Neural cell (in vitro differentiated cells): ENCODE measurements at regions not wholly inside any gene's neighbourhood (a gene's known extent, or its start where the extent isn't known, plus 50 kb on each side); places are given as distances from the start of the nearest gene placed in this dataset.

ENCODE experiments used
- H2AFZ ChIP-seq: fragments of 200-600, 300-800 bp; sonication (generic), shearing (Covaris generic); 2 replicates; pipeline ENCODE4 v1.6.0; 2014; ENCODE audit warnings: low read depth, mild to moderate bottlenecking, antibody characterized with exemption, low read length, moderate library complexity
- H3F3A ChIP-seq: fragments of 200-600 bp; shearing (Covaris generic); 2 replicates; pipeline ENCODE4 v1.6.1; 2016; ENCODE audit warnings: mild to moderate bottlenecking, moderate library complexity, mixed read lengths, antibody characterized with exemption, low read length; ENCODE audit not compliant: insufficient read depth, poor library complexity, severe bottlenecking
- H3K27ac ChIP-seq: fragments of 200-600, 300-800 bp; sonication (generic), shearing (Covaris generic); 2 replicates; pipeline ENCODE4 v1.5.1; 2014; ENCODE audit warnings: mild to moderate bottlenecking, low read length, moderate library complexity
- H3K27me3 ChIP-seq: fragments of 300-800, 200-600 bp; sonication (generic), shearing (Covaris generic); 2 replicates; pipeline ENCODE4 v1.6.0; 2014; ENCODE audit warnings: mild to moderate bottlenecking, low read depth, low read length, moderate library complexity; ENCODE audit not compliant: insufficient read depth
- H3K36me3 ChIP-seq: fragments of 300-800, 200-600 bp; sonication (generic), shearing (Covaris generic); 2 replicates; pipeline ENCODE4 v1.5.1; 2014; ENCODE audit warnings: mild to moderate bottlenecking, antibody characterized with exemption, low read length, moderate library complexity; ENCODE audit not compliant: insufficient read depth
- H3K4me2 ChIP-seq: fragments of 300-800, 200-600 bp; sonication (generic), shearing (Covaris generic); 2 replicates; pipeline ENCODE4 v1.6.0; 2014; ENCODE audit warnings: mild to moderate bottlenecking, low read length
- H3K4me3 ChIP-seq: fragments of 300-800, 200-600 bp; sonication (generic), shearing (Covaris generic); 2 replicates; pipeline ENCODE4 v1.5.1; 2014; ENCODE audit warnings: mild to moderate bottlenecking, low read length, moderate library complexity
- H3K79me2 ChIP-seq: fragments of 200-600 bp; shearing (Covaris generic); replicated peaks from 2 replicates; pipeline ENCODE4 v1.6.0; 2014; ENCODE audit warnings: mild to moderate bottlenecking, low read length, moderate library complexity; ENCODE audit not compliant: insufficient read depth
- H3K9ac ChIP-seq: fragments of 300-800, 200-600 bp; sonication (generic), shearing (Covaris generic); 2 replicates; pipeline ENCODE4 v1.6.1; 2016; ENCODE audit warnings: mild to moderate bottlenecking, low read length, mixed read lengths
- H3K9me2 ChIP-seq: fragments of 200-600 bp; shearing (Covaris generic); 2 replicates; pipeline ENCODE4 v1.6.1; 2016; ENCODE audit warnings: mild to moderate bottlenecking, low read length, mixed read lengths; ENCODE audit not compliant: insufficient read depth
- H3K9me3 ChIP-seq: fragments of 200-600, 300-800 bp; sonication (generic), shearing (Covaris generic); 2 replicates; pipeline ENCODE4 v1.6.1; 2016; ENCODE audit warnings: mild to moderate bottlenecking, mixed run types, low read length, moderate library complexity, mixed read lengths
- H4K20me1 ChIP-seq: fragments of 200-600 bp; shearing (Covaris generic); 2 replicates; pipeline ENCODE4 v1.6.1; 2016; ENCODE audit warnings: mild to moderate bottlenecking, mixed run types; ENCODE audit not compliant: insufficient read depth
- EP300 ChIP-seq: fragments of 450-650 bp; conservative IDR thresholded peaks from 2 replicates; pipeline ENCODE4 v1.6.1; 2014; ENCODE audit warnings: antibody characterized with exemption, mild to moderate bottlenecking, moderate library complexity; ENCODE audit not compliant: poor library complexity, severe bottlenecking
- EZH2 ChIP-seq: fragments of 200-600, 300-800 bp; shearing (Covaris generic), sonication (generic); IDR thresholded peaks from 2 replicates; pipeline ENCODE4 v1.6.1; 2014; ENCODE audit warnings: antibody characterized with exemption, low read length, borderline replicate concordance, mild to moderate bottlenecking; ENCODE audit not compliant: insufficient read depth, poor library complexity, severe bottlenecking
- MXI1 ChIP-seq: fragments of 450-650 bp; conservative IDR thresholded peaks from 2 replicates; pipeline ENCODE4 v1.6.1; 2014; ENCODE audit warnings: antibody characterized with exemption, mild to moderate bottlenecking; ENCODE audit not compliant: poor library complexity, severe bottlenecking
- POLR2AphosphoS5 ChIP-seq: IDR thresholded peaks from 2 replicates; pipeline ENCODE4 v1.6.1; 2012
- RAD21 ChIP-seq: fragments of 450-650 bp; conservative IDR thresholded peaks from 2 replicates; pipeline ENCODE4 v1.6.1; 2014; ENCODE audit warnings: antibody characterized with exemption, mild to moderate bottlenecking, moderate library complexity
- SMC3 ChIP-seq: fragments of 450-650 bp; conservative IDR thresholded peaks from 2 replicates; pipeline ENCODE4 v1.6.1; 2014; ENCODE audit warnings: antibody characterized with exemption, mild to moderate bottlenecking, moderate library complexity; ENCODE audit not compliant: poor library complexity
- TAF1 ChIP-seq: IDR thresholded peaks from 2 replicates; pipeline ENCODE4 v1.6.1; 2012; ENCODE audit warnings: low read depth
- TF ChIP-seq, protein P1 (sequence below): fragments of 450-650 bp; IDR thresholded peaks from 2 replicates; pipeline ENCODE4 v1.5.1; 2014; ENCODE audit warnings: antibody characterized with exemption, mild to moderate bottlenecking, moderate library complexity; ENCODE audit not compliant: poor library complexity, severe bottlenecking
- TF ChIP-seq, protein P2 (sequence below): IDR thresholded peaks from 2 replicates; pipeline ENCODE4 v1.6.1; 2012; ENCODE audit warnings: borderline replicate concordance

DNA sequence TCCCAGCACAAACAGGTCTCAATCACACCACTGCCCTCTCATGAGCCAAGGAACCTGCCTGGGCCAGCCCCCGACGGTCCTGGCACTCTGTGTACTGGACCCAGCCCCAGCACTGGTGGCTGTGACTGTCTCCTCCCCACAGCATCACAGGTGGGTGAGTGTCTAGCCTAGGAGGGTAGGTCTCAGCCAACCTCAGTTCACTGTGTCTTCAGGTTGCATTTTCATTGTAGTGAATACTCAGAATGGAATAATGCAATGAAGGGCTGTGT lies 163.4 kb upstream of the NSMCE3 start:
- Histone ChIP-seq H3K27ac (no peak overlapping the region), H3K9me2 (no peaks in the 10 kb centered on the region), H3K36me3 (no peaks in the 10 kb centered on the region), H3K27me3 (no peaks in the 10 kb centered on the region), H3K4me3 (no peak overlapping the region), H3K4me2 (no peak overlapping the region), H4K20me1 (no peaks in the 10 kb centered on the region), H2AFZ (no peak overlapping the region), H3K9me3 (no peaks in the 10 kb centered on the region), H3K9ac (no peak overlapping the region), H3K79me2 (no peaks in the 10 kb centered on the region), H3F3A (no peaks in the 10 kb centered on the region)
- TF ChIP-seq RAD21 (no peak), EP300 (no peak), POLR2AphosphoS5 (no peak), TAF1 (no peak), MXI1 (no peak), EZH2 (no peak), SMC3 (no peak)
- TF ChIP-seq, protein P1, sequence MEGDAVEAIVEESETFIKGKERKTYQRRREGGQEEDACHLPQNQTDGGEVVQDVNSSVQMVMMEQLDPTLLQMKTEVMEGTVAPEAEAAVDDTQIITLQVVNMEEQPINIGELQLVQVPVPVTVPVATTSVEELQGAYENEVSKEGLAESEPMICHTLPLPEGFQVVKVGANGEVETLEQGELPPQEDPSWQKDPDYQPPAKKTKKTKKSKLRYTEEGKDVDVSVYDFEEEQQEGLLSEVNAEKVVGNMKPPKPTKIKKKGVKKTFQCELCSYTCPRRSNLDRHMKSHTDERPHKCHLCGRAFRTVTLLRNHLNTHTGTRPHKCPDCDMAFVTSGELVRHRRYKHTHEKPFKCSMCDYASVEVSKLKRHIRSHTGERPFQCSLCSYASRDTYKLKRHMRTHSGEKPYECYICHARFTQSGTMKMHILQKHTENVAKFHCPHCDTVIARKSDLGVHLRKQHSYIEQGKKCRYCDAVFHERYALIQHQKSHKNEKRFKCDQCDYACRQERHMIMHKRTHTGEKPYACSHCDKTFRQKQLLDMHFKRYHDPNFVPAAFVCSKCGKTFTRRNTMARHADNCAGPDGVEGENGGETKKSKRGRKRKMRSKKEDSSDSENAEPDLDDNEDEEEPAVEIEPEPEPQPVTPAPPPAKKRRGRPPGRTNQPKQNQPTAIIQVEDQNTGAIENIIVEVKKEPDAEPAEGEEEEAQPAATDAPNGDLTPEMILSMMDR = no peak
- TF ChIP-seq, protein P2, sequence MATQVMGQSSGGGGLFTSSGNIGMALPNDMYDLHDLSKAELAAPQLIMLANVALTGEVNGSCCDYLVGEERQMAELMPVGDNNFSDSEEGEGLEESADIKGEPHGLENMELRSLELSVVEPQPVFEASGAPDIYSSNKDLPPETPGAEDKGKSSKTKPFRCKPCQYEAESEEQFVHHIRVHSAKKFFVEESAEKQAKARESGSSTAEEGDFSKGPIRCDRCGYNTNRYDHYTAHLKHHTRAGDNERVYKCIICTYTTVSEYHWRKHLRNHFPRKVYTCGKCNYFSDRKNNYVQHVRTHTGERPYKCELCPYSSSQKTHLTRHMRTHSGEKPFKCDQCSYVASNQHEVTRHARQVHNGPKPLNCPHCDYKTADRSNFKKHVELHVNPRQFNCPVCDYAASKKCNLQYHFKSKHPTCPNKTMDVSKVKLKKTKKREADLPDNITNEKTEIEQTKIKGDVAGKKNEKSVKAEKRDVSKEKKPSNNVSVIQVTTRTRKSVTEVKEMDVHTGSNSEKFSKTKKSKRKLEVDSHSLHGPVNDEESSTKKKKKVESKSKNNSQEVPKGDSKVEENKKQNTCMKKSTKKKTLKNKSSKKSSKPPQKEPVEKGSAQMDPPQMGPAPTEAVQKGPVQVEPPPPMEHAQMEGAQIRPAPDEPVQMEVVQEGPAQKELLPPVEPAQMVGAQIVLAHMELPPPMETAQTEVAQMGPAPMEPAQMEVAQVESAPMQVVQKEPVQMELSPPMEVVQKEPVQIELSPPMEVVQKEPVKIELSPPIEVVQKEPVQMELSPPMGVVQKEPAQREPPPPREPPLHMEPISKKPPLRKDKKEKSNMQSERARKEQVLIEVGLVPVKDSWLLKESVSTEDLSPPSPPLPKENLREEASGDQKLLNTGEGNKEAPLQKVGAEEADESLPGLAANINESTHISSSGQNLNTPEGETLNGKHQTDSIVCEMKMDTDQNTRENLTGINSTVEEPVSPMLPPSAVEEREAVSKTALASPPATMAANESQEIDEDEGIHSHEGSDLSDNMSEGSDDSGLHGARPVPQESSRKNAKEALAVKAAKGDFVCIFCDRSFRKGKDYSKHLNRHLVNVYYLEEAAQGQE = no peak

DNA sequence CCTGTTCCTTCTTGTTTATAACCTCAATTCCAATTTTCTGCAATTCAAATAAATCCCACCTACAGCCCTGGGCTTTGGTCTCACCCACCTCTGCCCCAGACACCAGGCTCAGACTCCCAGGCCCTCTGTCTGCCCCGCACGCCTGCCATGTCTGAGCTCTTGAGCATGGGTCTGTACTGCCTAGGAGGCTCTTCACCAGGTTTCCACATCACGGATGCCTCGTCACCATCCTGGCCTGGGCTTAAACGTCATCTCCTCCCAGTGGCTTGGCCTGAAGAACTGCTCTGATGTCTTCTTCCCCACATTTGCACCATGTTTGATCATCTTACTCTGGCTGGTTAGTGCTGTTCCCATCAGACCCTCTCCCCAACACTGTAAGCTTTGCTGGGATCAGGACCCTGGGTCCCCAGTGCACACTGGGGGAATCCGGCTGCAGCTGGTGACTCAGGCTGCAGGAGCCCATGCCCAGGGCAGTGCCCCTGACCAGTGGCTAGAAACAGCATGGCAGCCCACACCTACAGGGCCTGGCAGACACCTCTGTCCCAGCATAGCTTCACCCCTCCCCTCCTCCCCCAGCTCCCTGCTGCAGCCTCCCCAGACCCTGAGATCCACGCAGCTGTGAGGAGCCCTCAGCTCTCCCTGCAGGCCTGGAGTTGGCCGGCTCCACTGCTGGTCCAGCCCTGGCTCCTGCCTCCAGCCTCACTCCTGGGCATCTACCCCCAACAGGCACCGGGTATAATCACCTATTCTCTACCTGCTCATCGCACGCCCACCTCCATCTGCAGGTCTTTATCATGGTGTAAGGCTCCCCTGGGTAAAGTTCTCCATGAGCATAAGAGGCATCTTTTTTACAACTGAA lies 162.8 kb upstream of the NSMCE3 start:
- Histone ChIP-seq H3K79me2 (no peaks in the 10 kb centered on the region), H2AFZ (no peak overlapping the region), H3K9me2 (no peaks in the 10 kb centered on the region), H3K9me3 (no peaks in the 10 kb centered on the region), H3K4me3 (no peak overlapping the region), H3K9ac (no peak overlapping the region), H3F3A (no peaks in the 10 kb centered on the region), H4K20me1 (no peaks in the 10 kb centered on the region), H3K4me2 (no peak overlapping the region), H3K36me3 (no peaks in the 10 kb centered on the region), H3K27ac (no peak overlapping the region), H3K27me3 (no peaks in the 10 kb centered on the region)
- no peak for TF ChIP-seq SMC3
- TF ChIP-seq POLR2AphosphoS5 = no peak
- no peak for TF ChIP-seq EZH2
- TF ChIP-seq, protein P1 = no peak
- no peak for TF ChIP-seq RAD21
- TF ChIP-seq, protein P2 = no peak
- no peak for TF ChIP-seq EP300
- no peak for TF ChIP-seq TAF1
- no peak for TF ChIP-seq MXI1
